ENCODE measurements at regions not wholly inside any gene's neighbourhood (a gene's known extent, or its start where the extent isn't known, plus 50 kb on each side); places are given as distances from the start of the nearest gene placed in this dataset.

GRCh38 chr20:40449144-40449690 is 239.8 kb downstream of the MAFB start:
- no peak for TF ChIP-seq ZNF629 (tag by site-specific recombination; IDR thresholded peaks at IDR 0.05)
- no peak for TF ChIP-seq CTCF (tag by site-specific recombination; IDR thresholded peaks at IDR 0.05)
- no peak for TF ChIP-seq ZNF626 (tag by site-specific recombination; IDR thresholded peaks at IDR 0.05)
- TF ChIP-seq, protein P1, sequence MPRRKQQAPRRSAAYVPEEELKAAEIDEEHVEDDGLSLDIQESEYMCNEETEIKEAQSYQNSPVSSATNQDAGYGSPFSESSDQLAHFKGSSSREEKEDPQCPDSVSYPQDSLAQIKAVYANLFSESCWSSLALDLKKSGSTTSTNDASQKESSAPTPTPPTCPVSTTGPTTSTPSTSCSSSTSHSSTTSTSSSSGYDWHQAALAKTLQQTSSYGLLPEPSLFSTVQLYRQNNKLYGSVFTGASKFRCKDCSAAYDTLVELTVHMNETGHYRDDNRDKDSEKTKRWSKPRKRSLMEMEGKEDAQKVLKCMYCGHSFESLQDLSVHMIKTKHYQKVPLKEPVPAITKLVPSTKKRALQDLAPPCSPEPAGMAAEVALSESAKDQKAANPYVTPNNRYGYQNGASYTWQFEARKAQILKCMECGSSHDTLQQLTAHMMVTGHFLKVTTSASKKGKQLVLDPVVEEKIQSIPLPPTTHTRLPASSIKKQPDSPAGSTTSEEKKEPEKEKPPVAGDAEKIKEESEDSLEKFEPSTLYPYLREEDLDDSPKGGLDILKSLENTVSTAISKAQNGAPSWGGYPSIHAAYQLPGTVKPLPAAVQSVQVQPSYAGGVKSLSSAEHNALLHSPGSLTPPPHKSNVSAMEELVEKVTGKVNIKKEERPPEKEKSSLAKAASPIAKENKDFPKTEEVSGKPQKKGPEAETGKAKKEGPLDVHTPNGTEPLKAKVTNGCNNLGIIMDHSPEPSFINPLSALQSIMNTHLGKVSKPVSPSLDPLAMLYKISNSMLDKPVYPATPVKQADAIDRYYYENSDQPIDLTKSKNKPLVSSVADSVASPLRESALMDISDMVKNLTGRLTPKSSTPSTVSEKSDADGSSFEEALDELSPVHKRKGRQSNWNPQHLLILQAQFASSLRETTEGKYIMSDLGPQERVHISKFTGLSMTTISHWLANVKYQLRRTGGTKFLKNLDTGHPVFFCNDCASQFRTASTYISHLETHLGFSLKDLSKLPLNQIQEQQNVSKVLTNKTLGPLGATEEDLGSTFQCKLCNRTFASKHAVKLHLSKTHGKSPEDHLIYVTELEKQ (tag by site-specific recombination; IDR thresholded peaks at IDR 0.05; ENCODE audit: borderline replicate concordance) = no peak
- TF ChIP-seq ZNF555 (tag by site-specific recombination; conservative IDR thresholded peaks at IDR 0.05) = no peak

Data from HEK293 (cell line).